SK-N-SH treated with all-trans-retinoic acid at 6 μM for 48 hours (cell line): ENCODE measurements at regions not wholly inside any gene's neighbourhood (a gene's known extent, or its start where the extent isn't known, plus 50 kb on each side); places are given as distances from the start of the nearest gene placed in this dataset.

Experiments used
- CSRNP3 ChIP-seq: fragments of 250-450 bp; sonication (Bioruptor Pico); IDR thresholded peaks from 2 replicates; pipeline ENCODE4 v1.5.1; 2021; ENCODE audit warnings: mild to moderate bottlenecking, moderate library complexity
- ISL1 ChIP-seq: fragments of 250-450 bp; sonication (Bioruptor Pico); IDR thresholded peaks from 2 replicates; pipeline ENCODE4 v2.1.2; 2022; ENCODE audit warnings: mild to moderate bottlenecking, moderate library complexity
- PATZ1 ChIP-seq: fragments of 250-450 bp; sonication (Bioruptor Pico); IDR thresholded peaks from 2 replicates; pipeline ENCODE4 v1.8.0; 2020; ENCODE audit warnings: mild to moderate bottlenecking, moderate library complexity, borderline replicate concordance
- ZFP3 ChIP-seq: fragments of 250-450 bp; sonication (Bioruptor Pico); IDR thresholded peaks from 2 replicates; pipeline ENCODE4 v1.5.0; 2020; ENCODE audit warnings: mild to moderate bottlenecking, moderate library complexity
- ZFP30 ChIP-seq: fragments of 450-650 bp; formaldehyde crosslinking; IDR thresholded peaks from 2 replicates; pipeline ENCODE4 v1.5.0; 2022; ENCODE audit warnings: mild to moderate bottlenecking, moderate library complexity

- no peak for TF ChIP-seq PATZ1
- no peak for TF ChIP-seq ZFP30 (CRISPR knock-in tag)
- no peak for TF ChIP-seq CSRNP3 (CRISPR knock-in tag)
- no peak for TF ChIP-seq ISL1 (CRISPR knock-in tag)
- TF ChIP-seq ZFP3 (CRISPR knock-in tag) = no peak
Measured at GRCh38 chr7:106167439-106168136, 55.5 kb upstream of the SYPL1 start.
